ACC112 (cell line): ENCODE measurements at regions not wholly inside any gene's neighbourhood (a gene's known extent, or its start where the extent isn't known, plus 50 kb on each side); places are given as distances from the start of the nearest gene placed in this dataset.
A peak's percentile ranks its signal among the peaks of the same experiment; 100 is the strongest.
"Not testable (repeated sequence)": the region's sequence is repeated elsewhere in the genome, so short reads cannot be mapped to it uniquely, and the experiment has no call there.

Source experiments
- H2AFZ ChIP-seq: fragments of 200-600 bp; sonication (generic); one replicate; pipeline ENCODE4 v1.6.0; 2017; ENCODE audit warnings: antibody characterized with exemption, low read length; ENCODE audit not compliant: unreplicated experiment
- H3K27ac ChIP-seq: fragments of 200-600 bp; sonication (generic); 2 replicates; pipeline ENCODE4 v1.5.1; 2014; ENCODE audit warnings: low read depth, mild to moderate bottlenecking, antibody characterized with exemption, low read length, moderate library complexity
- H3K27me3 ChIP-seq: fragments of 200-600 bp; sonication (generic); 2 replicates; pipeline ENCODE4 v1.6.1; 2014; ENCODE audit warnings: mild to moderate bottlenecking, antibody characterized with exemption, low read length, moderate library complexity, mixed read lengths; ENCODE audit not compliant: insufficient read depth
- H3K36me3 ChIP-seq: fragments of 200-600 bp; sonication (generic); 2 replicates; pipeline ENCODE4 v1.6.1; 2016; ENCODE audit warnings: mild to moderate bottlenecking, antibody characterized with exemption, low read length, moderate library complexity, mixed read lengths; ENCODE audit not compliant: insufficient read depth
- H3K4me1 ChIP-seq: fragments of 200-600 bp; sonication (generic); one replicate; pipeline ENCODE4 v1.6.1; 2016; ENCODE audit warnings: low read length, mixed read lengths; ENCODE audit not compliant: insufficient read depth, unreplicated experiment, control insufficient read depth
- H3K4me3 ChIP-seq: fragments of 200-600 bp; sonication (generic); 2 replicates; pipeline ENCODE4 v1.5.1; 2014; ENCODE audit warnings: mild to moderate bottlenecking, low read depth, low read length
- H3K79me2 ChIP-seq: fragments of 200-600 bp; sonication (generic); one replicate; pipeline ENCODE4 v1.6.0; 2016; ENCODE audit warnings: low read length; ENCODE audit not compliant: control insufficient read depth, unreplicated experiment, insufficient read depth

DNA sequence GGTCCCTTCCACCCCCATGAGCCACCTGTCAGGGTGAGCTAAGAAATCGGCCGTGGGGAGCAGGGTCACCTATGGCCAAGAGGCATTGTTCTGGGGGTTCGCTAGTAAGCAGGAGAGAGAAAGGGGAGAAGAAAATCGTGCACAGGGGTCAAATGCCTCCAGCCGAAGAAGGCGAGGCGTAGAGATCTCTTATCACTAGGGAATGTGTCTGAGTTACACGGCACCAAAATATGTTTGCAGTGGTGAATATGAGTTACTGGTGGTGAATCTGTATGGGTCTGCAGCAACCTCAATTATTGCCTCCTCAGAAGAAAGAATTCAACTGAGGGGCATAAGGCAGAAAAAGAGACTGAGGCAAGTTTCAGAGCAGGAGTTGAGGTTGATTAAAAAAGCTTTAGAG, 54.2 kb upstream of the RABGAP1L start:
- no peak overlapping the region for H3K27ac ChIP-seq
- no peak overlapping the region for H3K4me3 ChIP-seq
- H3K27me3 ChIP-seq = no peaks in the 10 kb centered on the region
- H3K79me2 ChIP-seq = no peaks in the 10 kb centered on the region
- no peaks in the 10 kb centered on the region for H3K36me3 ChIP-seq
- no peaks in the 10 kb centered on the region for H3K4me1 ChIP-seq
- H2AFZ ChIP-seq = no peak overlapping the region

DNA sequence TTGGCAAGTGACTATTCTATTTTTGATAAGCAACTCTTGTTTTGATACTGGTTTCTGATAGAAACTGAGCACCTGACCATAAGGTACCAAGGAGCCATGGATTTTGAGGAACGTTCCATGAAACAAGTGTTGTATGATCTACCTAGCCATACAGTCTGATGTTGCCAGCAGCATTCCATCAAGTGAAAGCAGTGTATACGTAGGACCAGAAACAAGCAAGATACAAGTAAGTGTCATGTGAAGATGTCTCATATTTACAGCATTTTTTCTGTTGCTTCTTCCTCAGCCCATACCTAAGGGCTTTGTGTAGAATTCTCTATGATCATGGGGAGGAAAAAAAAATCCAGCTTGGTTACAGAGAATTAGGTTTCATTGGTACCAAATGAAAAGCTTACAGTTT, 55.6 kb upstream of the RABGAP1L start:
- H2AFZ ChIP-seq = no peak overlapping the region
- H3K79me2 ChIP-seq = no peaks in the 10 kb centered on the region
- no peaks in the 10 kb centered on the region for H3K36me3 ChIP-seq
- peaks cover 8% of the 10 kb centered on the region for H3K27me3 ChIP-seq
- no peak overlapping the region for H3K27ac ChIP-seq
- no peaks in the 10 kb centered on the region for H3K4me1 ChIP-seq
- no peak overlapping the region for H3K4me3 ChIP-seq

DNA sequence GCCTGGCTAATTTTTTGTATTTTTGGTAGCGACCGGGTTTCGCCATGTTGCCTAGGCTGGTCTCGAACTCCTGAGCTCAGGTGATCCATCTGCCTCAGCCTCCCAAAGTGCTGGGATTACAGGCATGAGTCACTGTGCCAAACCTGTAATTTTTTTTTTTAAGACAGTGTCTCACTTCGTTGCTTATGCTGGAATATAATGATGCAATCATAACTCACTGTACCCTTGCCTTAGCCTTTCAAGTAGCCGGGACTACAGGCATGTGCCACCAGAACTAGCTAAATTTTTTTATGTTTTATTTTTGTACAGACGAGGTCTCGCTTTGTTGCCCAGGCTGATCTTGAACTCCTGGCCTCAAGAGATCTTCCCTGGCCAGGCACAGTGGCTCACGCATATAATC, 57.3 kb upstream of the RABGAP1L start:
- H2AFZ ChIP-seq, H3K36me3 ChIP-seq, H3K4me3 ChIP-seq, H3K79me2 ChIP-seq, H3K27ac ChIP-seq, H3K4me1 ChIP-seq: not testable (repeated sequence)
- peaks cover 18% of the 10 kb centered on the region for H3K27me3 ChIP-seq

DNA sequence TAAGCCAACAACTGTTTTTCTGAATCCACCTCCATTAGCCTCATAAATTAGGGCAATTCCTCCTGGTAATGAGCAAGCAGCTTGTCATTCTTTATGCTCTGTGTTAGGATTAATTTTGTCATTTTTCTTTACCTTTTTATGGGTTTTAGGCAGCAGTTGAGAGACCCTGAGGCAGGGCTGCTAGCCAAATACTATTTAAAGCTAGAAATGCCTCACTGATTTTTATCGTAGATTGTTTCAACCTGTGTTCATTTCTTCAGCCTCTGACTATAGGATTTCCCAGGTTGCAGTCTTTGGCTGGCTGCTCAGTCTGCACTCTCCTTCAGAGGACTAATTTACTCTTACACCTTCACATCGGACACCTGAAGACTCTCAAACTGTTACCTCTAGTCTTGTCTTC, 61.9 kb upstream of the RABGAP1L start:
- no peak overlapping the region for H2AFZ ChIP-seq
- peaks cover 24% of the 10 kb centered on the region for H3K27me3 ChIP-seq

DNA sequence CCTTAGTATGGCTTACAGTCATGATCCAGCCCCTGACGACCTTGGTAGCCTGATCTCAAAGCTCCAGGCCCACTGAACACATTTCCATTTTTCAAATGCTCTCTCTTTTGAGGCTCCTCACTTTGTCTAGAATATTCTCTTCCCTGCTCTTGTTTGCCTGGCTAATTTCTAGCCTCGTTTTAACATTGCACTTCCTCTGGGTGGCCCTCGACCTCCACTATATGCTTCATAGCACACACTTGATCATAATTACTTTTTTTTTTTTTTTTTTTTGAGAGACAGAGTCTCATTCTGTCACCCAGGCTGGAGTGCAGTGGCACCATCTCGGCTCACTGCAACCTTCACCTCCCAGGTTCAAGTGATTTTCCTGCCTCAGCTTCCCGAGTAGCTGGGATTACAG, 65.5 kb upstream of the RABGAP1L start:
- not testable (repeated sequence) for H3K4me1 ChIP-seq, H3K36me3 ChIP-seq, H3K4me3 ChIP-seq, H3K27ac ChIP-seq, H2AFZ ChIP-seq, H3K79me2 ChIP-seq
- H3K27me3 ChIP-seq = peaks cover 25% of the 10 kb centered on the region

More for the DNA sequence above, 61.9 kb upstream of the RABGAP1L start:
- no peaks in the 10 kb centered on the region for H3K4me1 ChIP-seq
- no peaks in the 10 kb centered on the region for H3K36me3 ChIP-seq
- H3K27ac ChIP-seq = no peak overlapping the region
- H3K4me3 ChIP-seq = no peak overlapping the region
- no peaks in the 10 kb centered on the region for H3K79me2 ChIP-seq

DNA sequence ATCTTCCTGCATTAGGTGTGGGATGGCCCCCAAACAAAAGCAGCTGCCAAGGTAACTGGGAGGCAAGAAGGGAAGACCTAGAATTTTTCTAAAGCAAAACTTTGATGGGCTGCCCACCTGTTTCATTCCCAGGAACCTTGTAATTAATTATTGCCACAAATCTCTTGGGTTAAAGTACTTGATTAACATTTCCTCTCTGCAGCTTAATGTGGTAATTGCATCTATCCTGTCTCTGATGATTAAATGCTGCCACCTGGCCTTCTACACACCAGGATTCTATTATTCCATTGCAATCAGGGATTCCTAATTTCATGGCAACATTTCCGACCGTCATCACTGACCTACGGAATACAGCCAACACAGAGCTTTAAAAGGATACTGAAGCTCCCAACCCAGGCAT, 68.3 kb upstream of the RC3H1 start:
- Histone ChIP-seq H3K79me2 (no peaks in the 10 kb centered on the region), H3K36me3 (no peaks in the 10 kb centered on the region), H3K27ac (no peak overlapping the region), H3K27me3 (peaks cover 16% of the 10 kb centered on the region), H3K4me3 (no peak overlapping the region), H2AFZ (no peak overlapping the region), H3K4me1 (no peaks in the 10 kb centered on the region)

DNA sequence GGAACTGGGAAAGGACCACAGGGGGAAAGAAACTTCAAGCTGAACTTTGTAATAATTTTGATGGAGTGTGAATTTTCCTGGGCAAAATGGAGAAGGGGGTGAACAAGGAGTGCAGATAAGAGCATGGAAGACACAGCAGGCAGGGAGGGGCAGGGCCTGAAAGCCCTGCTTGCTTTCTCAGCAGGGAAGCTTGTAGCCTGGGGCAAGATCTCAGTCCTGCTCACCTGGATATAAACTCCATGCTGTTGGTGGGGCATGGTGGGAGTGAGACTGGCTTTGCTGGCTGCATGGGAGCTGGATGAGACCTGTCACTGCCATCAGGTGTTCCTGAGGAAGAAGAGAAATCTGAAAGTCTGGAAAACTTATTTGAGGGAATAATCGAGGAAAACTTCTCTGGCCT, 58.7 kb upstream of the RC3H1 start:
- no peak overlapping the region for H2AFZ ChIP-seq
- no peak overlapping the region for H3K27ac ChIP-seq
- H3K4me3 ChIP-seq = no peak overlapping the region
- peaks cover 2% of the 10 kb centered on the region; the same call in 1 of the 2 replicates for H3K27me3 ChIP-seq
- no peaks in the 10 kb centered on the region for H3K36me3 ChIP-seq
- no peaks in the 10 kb centered on the region for H3K4me1 ChIP-seq
- H3K79me2 ChIP-seq = no peaks in the 10 kb centered on the region

DNA sequence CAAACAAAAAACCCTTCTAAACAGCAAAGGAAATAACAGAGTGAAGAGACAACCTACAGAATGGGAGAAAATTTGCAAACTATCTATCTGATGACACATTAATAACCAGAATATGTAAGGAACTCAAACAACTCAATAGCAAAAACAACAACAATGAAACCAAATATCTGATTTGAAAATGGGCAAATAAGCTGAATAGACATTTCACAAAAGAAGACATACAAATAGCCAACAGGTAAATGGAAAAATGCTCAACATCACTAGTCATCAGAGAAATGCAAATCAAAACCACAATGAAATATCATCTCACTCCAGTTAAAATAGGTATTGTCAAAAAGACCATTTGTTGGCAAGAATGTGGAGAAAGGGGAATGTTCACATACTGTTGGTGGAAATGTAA, 57.6 kb upstream of the RC3H1 start:
- H3K27me3 ChIP-seq = no peaks in the 10 kb centered on the region
- no peak overlapping the region for H3K27ac ChIP-seq

DNA sequence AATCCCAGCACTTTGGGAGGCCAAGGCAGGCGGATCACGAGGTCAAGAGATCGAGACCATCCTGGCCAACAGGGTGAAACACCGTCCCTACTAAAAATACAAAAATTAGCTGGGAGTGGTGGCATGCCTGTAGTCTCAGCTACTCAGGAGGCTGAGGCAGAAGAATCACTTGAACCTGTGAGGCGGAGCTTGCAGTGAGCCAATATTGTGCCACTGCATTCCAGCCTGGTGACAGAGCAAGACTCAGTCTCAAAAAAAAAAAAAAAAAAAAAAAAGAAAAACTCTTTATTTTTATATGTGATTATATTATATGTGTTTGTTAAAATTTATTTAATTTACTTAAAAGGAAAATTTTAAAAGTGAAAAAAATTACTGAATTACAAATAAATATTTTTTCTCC, 56.8 kb upstream of the RC3H1 start:
- not testable (repeated sequence) for H2AFZ ChIP-seq, H3K27ac ChIP-seq, H3K36me3 ChIP-seq, H3K4me1 ChIP-seq, H3K79me2 ChIP-seq, H3K4me3 ChIP-seq, H3K27me3 ChIP-seq

More for the DNA sequence above, 57.6 kb upstream of the RC3H1 start:
- Histone ChIP-seq H3K79me2 (no peaks in the 10 kb centered on the region), H3K36me3 (no peaks in the 10 kb centered on the region), H3K4me1 (peaks cover 4% of the 10 kb centered on the region), H3K4me3 (no peak overlapping the region), H2AFZ (no peak overlapping the region)

DNA sequence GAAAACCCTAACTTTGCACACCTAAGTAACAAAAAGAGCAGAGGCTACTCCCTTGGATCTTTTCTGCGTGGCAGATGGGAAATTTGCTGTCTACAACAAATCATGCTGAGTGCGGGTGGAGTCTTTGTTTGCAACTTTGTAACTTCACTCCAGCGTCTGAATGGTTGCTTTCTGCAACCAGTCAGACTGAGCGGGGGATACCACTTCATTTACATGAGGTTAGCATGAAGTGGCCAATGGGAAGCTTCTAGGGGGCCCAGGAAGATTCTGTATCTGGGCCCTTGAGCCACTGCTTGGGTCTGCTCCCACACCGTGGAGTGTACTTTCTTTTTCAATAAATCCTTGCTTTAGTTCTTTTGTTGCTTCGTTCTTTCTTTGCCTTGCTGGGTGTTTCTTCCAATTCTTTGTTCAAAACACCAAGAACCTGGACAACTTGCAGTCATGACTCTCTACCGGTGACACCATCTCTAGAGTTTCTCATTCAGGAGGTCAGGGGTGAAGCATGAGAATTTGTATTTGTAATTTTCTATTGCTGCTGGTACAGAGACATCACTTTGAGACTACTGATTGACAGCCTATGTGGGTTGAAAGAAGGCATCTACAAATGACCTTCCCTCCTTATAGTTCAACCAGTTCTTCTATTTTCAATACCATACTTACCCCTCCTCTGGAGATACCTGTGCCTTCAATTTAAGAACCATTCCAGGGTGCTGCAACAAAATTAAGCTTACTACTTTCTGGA, 55.8 kb upstream of the RC3H1 start:
- H3K4me1 ChIP-seq = peaks cover 4% of the 10 kb centered on the region
- H3K36me3 ChIP-seq = no peaks in the 10 kb centered on the region
- no peaks in the 10 kb centered on the region for H3K27me3 ChIP-seq
- no peak overlapping the region for H3K27ac ChIP-seq
- no peaks in the 10 kb centered on the region for H3K79me2 ChIP-seq
- H2AFZ ChIP-seq = peak overlapping the region; percentile 70
- peak overlapping the region; percentile 30; the same call in 1 of the 2 replicates for H3K4me3 ChIP-seq

DNA sequence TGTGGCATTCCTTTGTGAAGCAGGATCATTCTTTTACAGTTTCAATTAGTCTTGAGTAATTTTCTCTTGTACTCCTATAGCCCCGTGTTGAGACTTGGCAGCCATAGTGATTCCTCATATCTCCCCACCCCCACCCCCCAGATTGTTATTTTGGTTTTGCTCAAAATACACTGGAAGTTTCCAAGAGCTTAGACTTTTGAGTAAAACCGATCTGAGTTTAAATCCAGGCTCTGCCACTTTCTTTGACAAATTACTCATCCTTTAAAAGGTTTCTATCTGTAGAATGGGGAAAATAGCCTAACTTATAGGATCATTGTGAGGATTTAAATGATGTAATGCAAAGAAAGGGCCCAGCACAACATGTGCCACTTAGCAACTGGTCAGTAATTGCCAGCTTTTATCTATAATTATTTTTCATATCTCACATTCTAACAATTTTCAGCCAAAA, 53.1 kb upstream of the RC3H1 start:
- H3K4me1 ChIP-seq = peaks cover 4% of the 10 kb centered on the region
- no peak overlapping the region for H3K4me3 ChIP-seq
- peak overlapping the region; percentile 54 for H2AFZ ChIP-seq
- no peaks in the 10 kb centered on the region for H3K36me3 ChIP-seq
- H3K79me2 ChIP-seq = no peaks in the 10 kb centered on the region
- H3K27ac ChIP-seq = peak overlapping the region; percentile 2; the same call in 1 of the 2 replicates
- H3K27me3 ChIP-seq = no peaks in the 10 kb centered on the region
